Pancreas (tissue), 10 donors: ENCODE measurements at regions not wholly inside any gene's neighbourhood (a gene's known extent, or its start where the extent isn't known, plus 50 kb on each side); places are given as distances from the start of the nearest gene placed in this dataset.

Experiments
- ATAC-seq, 4 donors: fragments of 200-7000 bp; cut with Tn5 transposase; one replicate each; pipeline versions ENCODE4 v1.8.0 to v1.9.1; 2020; ENCODE audit warnings: mild to moderate bottlenecking in 4 of 4, moderate library complexity in 4 of 4
- DNase-seq, 6 donors: peaks; one replicate each; pipeline ENCODE4 v3.0.0-alpha.2; 2020
- FAIRE-seq: peaks from 2 replicates; lab custom pipeline; 2012; peaks lifted over from hg19 to GRCh38; lab: Jason Lieb, UNC
- H3K27ac ChIP-seq, 4 donors: fragments of 200-600 bp; sonication (generic); 1 replicate in 3 of 4; 2 replicates in 1 of 4; pipeline versions ENCODE4 v1.5.0 to v1.8.0; 2020
- H3K27me3 ChIP-seq, 4 donors: fragments of 200-600 bp; one replicate each; pipeline ENCODE4 v1.8.0; 2021
- H3K36me3 ChIP-seq, 3 donors: fragments of 200-600 bp; sonication (generic) in 1 of 3; one replicate each; pipeline versions ENCODE4 v1.5.0 to v1.8.0; 2020 to 2021
- H3K4me1 ChIP-seq, 3 donors: fragments of 200-600 bp; one replicate each; pipeline ENCODE4 v1.8.0; 2021
- H3K4me3 ChIP-seq, 4 donors: fragments of 200-600 bp; sonication (generic) in 2 of 4; one replicate each; pipeline versions ENCODE4 v1.5.0 to v1.8.0; 2020 to 2021
- H3K9me3 ChIP-seq, 4 donors: fragments of 200-600 bp; one replicate each; pipeline ENCODE4 v1.8.0; 2021
- WGBS, 2 donors: extraction: QIAGEN DNeasy Blood & Tissue Kit; methylation state at CpG; one replicate each; pipeline ENCODE4 v1.1.7; 2013; 5-methylcytosine and 5-hydroxymethylcytosine counted together
- intact Hi-C, 3 donors: fragments of 100-400 bp; cut with DNase I; formaldehyde crosslinking; loops; one replicate each; pipeline versions ENCODE4 v1.11.1 to v1.14.2; 2022
- TF ChIP-seq, protein P1 (sequence below), 4 donors: fragments of 200-600 bp; sonication (generic) in 3 of 4; IDR thresholded peaks; one replicate each; pipeline versions ENCODE4 v1.5.0 to v1.8.0; 2021; ENCODE audit warnings: antibody characterized with exemption in 4 of 4
- donor health status: healthy with polysubstance abuse.
- donor health status: DM: no; HTN: no; CAD: no; lungs with moderate emphysema.
- donor health status: DM: no; HTN: no; CAD: no.
- donor health status: control.
- donor health status: control.
- donor health status: Bipolar disorder and iron deficiency.
- donor health status: DM: yes; HTN: yes; CAD: no.
- donor health status: DM: no; HTN: no; CAD: no.
- donor health status: DM: no; HTN: no; CAD: no.
- donor health status: DM: yes; HTN: yes; CAD: no.

GRCh38 chr14:99099051-99099787 lies 172.8 kb downstream of the BCL11B start:
- TF ChIP-seq, protein P1, sequence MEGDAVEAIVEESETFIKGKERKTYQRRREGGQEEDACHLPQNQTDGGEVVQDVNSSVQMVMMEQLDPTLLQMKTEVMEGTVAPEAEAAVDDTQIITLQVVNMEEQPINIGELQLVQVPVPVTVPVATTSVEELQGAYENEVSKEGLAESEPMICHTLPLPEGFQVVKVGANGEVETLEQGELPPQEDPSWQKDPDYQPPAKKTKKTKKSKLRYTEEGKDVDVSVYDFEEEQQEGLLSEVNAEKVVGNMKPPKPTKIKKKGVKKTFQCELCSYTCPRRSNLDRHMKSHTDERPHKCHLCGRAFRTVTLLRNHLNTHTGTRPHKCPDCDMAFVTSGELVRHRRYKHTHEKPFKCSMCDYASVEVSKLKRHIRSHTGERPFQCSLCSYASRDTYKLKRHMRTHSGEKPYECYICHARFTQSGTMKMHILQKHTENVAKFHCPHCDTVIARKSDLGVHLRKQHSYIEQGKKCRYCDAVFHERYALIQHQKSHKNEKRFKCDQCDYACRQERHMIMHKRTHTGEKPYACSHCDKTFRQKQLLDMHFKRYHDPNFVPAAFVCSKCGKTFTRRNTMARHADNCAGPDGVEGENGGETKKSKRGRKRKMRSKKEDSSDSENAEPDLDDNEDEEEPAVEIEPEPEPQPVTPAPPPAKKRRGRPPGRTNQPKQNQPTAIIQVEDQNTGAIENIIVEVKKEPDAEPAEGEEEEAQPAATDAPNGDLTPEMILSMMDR (IDR thresholded peaks at IDR 0.05): no peak
- H3K27ac ChIP-seq: no peak overlapping the region
- ATAC-seq (no peak), FAIRE-seq (no peak), DNase-seq (no peak)
- H3K4me3 ChIP-seq: no peak overlapping the region
- 65 to 73% methylated on average over 16 of the region's 16 CpGs for WGBS, 2 donors
- no peaks in the 10 kb centered on the region for H3K27me3 ChIP-seq
- H3K9me3 ChIP-seq: no peaks in the 10 kb centered on the region
- H3K4me1 ChIP-seq: no peaks in the 10 kb centered on the region
- no peaks in the 10 kb centered on the region for H3K36me3 ChIP-seq
- intact Hi-C loops: no loop called here

GRCh38 chr14:99100497-99101270 lies 171.3 kb downstream of the BCL11B start:
- DNase-seq: no peak
- ATAC-seq: no peak
- Histone ChIP-seq H3K36me3 (no peaks in the 10 kb centered on the region), H3K27me3 (no peaks in the 10 kb centered on the region), H3K9me3 (no peaks in the 10 kb centered on the region), H3K4me1 (no peaks in the 10 kb centered on the region), H3K4me3 (no peak overlapping the region), H3K27ac (no peak overlapping the region)
- intact Hi-C loops: no loop called here
- 75 to 86% methylated on average over 10 of the region's 10 CpGs for WGBS, 2 donors
- FAIRE-seq: no peak
- TF ChIP-seq, protein P1 (IDR thresholded peaks at IDR 0.05): no peak

DNA sequence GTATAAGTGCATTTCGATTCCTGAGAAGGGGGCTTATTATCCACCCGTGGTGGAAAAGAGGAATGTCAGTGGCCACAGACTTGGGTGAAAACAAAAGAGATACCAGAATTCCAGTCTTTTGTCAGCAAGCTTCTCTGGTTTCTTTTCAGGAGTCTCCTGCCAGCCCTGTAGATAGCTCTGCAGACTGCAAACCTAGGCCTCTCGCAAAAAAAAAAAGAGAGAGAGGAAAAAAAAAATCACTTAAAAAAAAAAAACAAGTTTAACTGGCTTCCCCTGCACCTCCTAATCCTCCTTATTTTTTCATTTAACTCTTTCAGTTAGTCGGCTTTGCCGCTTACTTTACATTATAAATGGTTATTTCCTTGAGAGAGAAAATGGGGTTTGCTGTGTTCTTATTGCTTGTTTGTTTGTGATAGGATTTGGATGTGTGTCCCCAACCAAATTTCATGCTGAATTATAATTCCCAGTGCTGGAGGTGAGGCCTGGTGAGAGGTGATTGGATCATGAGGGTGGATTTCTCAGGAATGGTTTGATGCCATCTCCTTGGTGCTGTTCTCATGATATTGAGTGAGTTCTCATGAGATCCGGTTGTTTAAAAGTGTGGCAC lies 170.0 kb downstream of the BCL11B start:
- H3K27me3 ChIP-seq: no peaks in the 10 kb centered on the region
- TF ChIP-seq, protein P1 (IDR thresholded peaks at IDR 0.05): no peak
- ATAC-seq (no peak), DNase-seq (no peak), FAIRE-seq (no peak)
- H3K27ac ChIP-seq: no peak overlapping the region
- 44 to 47% methylated on average over 6 of the region's 6 CpGs for WGBS, 2 donors
- no peaks in the 10 kb centered on the region for H3K36me3 ChIP-seq
- intact Hi-C loops: no loop called here
- no peaks in the 10 kb centered on the region for H3K9me3 ChIP-seq
- H3K4me1 ChIP-seq: no peaks in the 10 kb centered on the region
- no peak overlapping the region for H3K4me3 ChIP-seq

DNA sequence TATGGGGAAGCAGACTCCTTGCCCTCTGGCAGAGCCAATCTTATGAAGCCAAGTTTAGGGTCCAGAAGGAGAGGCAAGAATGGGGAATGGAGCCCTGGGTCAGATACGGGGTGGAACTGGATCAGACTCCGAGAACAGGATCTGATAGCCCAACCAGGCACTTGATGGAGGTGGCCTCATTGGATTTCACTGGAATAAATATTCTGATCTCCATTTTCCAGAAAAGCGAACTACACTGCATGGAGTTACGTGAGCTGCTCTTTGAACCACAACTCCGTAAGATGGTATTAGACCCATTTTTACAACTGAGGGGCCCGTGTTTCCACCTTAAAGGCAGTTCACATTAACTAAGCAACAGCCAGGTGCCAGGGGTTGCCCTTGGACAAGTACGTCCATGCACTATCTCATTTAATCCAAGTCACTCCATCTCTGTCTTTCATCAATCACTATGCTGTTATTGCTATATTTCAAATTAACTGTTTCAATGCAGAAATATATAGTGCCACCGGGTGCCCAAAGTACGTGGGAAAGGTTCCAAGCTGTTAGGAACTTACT lies 155.2 kb downstream of the BCL11B start:
- DNase-seq (no peak), FAIRE-seq (no peak), ATAC-seq (no peak)
- intact Hi-C loops: no loop called here
- Histone ChIP-seq H3K27me3 (peaks cover 0 to 7% (median 0%) of the 10 kb centered on the region in 4 donors), H3K4me1 (no peaks in the 10 kb centered on the region), H3K9me3 (no peaks in the 10 kb centered on the region), H3K27ac (no peak overlapping the region), H3K4me3 (no peak overlapping the region), H3K36me3 (no peaks in the 10 kb centered on the region)
- TF ChIP-seq, protein P1 (IDR thresholded peaks at IDR 0.05): no peak
- 59 to 76% methylated on average over 9 of the region's 9 CpGs for WGBS, 2 donors
